Chondrocyte (in vitro differentiated cells): ENCODE measurements at regions not wholly inside any gene's neighbourhood (a gene's known extent, or its start where the extent isn't known, plus 50 kb on each side); places are given as distances from the start of the nearest gene placed in this dataset.

Experiments used
- DNase-seq: peaks from one replicate; pipeline ENCODE4 v3.0.0; 2021; ENCODE audit warnings: mixed read lengths, low spot score
- H3K27ac Mint-ChIP-seq: one replicate; pipeline ENCODE4 v1.8.0; 2021; ENCODE audit warnings: mild to moderate bottlenecking, moderate library complexity, mixed read lengths; ENCODE audit not compliant: unreplicated experiment
- H3K27me3 Mint-ChIP-seq: 2 replicates; pipeline ENCODE4 v1.8.0; 2021; ENCODE audit warnings: low read depth, mixed read lengths
- H3K36me3 Mint-ChIP-seq: 2 replicates; pipeline ENCODE4 v1.8.0; 2021; ENCODE audit warnings: low read depth, mixed read lengths
- H3K4me1 Mint-ChIP-seq: 2 replicates; pipeline ENCODE4 v1.8.0; 2021; ENCODE audit warnings: low read depth, mild to moderate bottlenecking, mixed read lengths
- H3K4me3 Mint-ChIP-seq: one replicate; pipeline ENCODE4 v1.8.0; 2021; ENCODE audit warnings: mild to moderate bottlenecking, moderate library complexity, mixed read lengths; ENCODE audit not compliant: unreplicated experiment
- H3K9me3 Mint-ChIP-seq: 2 replicates; pipeline ENCODE4 v1.8.0; 2021; ENCODE audit warnings: low read depth, mixed read lengths
- TF ChIP-seq, protein P1 (sequence below): fragments of 200-600 bp; sonication (generic); IDR thresholded peaks from 2 replicates; pipeline ENCODE4 v1.5.0; 2021; ENCODE audit warnings: antibody characterized with exemption, mild to moderate bottlenecking, moderate library complexity

DNA sequence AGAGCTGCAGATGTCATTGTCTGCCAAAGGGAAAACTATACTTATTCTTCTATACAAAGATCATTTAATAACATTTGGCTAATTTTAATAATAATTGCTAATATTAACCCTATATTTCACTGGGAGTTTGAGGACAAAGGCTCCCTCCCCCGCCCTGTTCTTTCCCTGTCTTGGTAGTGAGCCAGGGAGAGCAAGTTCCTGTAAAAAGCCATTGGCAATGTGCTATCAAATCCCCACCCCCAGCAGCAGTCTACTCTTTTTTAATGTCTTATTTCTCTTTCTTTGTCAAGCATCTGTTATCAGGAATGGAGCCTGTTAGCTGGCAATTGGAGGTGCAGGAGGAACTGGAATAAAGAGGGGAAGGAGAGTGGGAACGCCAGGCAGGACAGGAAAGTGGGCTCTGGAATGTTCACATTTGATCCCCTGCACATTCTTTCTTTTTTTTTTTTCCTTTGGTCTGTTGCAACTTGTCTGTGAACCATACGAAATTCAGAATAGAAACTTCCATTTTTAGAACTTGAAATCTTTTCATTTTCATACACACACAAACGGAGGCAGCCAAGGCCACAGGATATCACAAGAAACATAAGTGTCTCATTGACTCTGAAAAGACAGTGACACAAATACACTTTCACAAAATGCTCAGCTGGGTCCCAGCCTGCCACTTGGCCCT lies 664.8 kb upstream of the ZNF608 start:
- TF ChIP-seq, protein P1, sequence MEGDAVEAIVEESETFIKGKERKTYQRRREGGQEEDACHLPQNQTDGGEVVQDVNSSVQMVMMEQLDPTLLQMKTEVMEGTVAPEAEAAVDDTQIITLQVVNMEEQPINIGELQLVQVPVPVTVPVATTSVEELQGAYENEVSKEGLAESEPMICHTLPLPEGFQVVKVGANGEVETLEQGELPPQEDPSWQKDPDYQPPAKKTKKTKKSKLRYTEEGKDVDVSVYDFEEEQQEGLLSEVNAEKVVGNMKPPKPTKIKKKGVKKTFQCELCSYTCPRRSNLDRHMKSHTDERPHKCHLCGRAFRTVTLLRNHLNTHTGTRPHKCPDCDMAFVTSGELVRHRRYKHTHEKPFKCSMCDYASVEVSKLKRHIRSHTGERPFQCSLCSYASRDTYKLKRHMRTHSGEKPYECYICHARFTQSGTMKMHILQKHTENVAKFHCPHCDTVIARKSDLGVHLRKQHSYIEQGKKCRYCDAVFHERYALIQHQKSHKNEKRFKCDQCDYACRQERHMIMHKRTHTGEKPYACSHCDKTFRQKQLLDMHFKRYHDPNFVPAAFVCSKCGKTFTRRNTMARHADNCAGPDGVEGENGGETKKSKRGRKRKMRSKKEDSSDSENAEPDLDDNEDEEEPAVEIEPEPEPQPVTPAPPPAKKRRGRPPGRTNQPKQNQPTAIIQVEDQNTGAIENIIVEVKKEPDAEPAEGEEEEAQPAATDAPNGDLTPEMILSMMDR: no peak
- Mint-ChIP-seq H3K4me3 (peak overlapping the region; percentile 67), H3K9me3 (peaks cover 3% of the 10 kb centered on the region), H3K4me1 (peaks cover 60% of the 10 kb centered on the region), H3K27ac (peak overlapping the region; percentile 99), H3K36me3 (no peaks in the 10 kb centered on the region), H3K27me3 (no peaks in the 10 kb centered on the region)
- DNase-seq: no peak

DNA sequence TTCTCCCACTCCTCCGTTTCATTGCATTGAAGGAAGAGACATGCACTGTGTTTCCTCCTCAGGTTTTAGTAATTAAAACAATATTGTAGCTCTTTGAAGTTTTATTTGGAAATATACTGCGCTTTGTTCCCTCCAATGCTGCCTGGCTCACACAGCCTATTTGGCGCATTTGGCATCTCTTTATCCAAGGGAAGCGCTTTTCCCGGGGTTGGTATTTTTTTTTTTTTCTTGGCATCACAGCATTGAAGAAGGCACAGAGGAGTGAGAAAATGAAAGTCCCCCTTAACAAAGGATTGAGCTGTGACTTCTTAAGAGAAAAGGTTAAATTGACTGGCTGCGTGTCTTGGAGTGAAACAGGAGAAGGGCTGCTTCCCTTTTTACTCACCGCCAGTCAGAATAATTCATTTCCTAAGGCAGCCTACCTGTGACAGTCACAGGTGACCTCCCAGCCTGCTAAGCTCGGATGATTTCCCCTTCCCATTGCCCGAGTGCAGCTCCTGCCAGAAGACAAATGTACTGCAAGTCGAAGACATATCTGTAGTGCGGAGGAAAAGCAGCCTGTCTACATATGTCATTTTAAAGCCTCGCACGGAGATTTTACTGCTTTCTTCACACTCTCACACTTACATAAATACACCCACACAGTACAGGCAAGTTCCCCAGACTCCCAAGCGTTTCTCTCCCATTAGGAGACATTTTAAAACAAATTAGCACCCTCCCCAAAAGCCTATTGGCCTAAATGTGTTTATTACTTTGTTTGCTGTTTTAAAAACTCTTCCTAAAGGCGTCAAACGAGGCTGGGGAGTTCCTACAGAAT lies 665.5 kb upstream of the ZNF608 start:
- Mint-ChIP-seq H3K27me3 (no peaks in the 10 kb centered on the region), H3K36me3 (no peaks in the 10 kb centered on the region), H3K4me3 (peak overlapping the region; percentile 67), H3K9me3 (no peaks in the 10 kb centered on the region), H3K27ac (peak overlapping the region; percentile 99), H3K4me1 (peaks cover 60% of the 10 kb centered on the region)
- DNase-seq: no peak
- TF ChIP-seq, protein P1: no peak

DNA sequence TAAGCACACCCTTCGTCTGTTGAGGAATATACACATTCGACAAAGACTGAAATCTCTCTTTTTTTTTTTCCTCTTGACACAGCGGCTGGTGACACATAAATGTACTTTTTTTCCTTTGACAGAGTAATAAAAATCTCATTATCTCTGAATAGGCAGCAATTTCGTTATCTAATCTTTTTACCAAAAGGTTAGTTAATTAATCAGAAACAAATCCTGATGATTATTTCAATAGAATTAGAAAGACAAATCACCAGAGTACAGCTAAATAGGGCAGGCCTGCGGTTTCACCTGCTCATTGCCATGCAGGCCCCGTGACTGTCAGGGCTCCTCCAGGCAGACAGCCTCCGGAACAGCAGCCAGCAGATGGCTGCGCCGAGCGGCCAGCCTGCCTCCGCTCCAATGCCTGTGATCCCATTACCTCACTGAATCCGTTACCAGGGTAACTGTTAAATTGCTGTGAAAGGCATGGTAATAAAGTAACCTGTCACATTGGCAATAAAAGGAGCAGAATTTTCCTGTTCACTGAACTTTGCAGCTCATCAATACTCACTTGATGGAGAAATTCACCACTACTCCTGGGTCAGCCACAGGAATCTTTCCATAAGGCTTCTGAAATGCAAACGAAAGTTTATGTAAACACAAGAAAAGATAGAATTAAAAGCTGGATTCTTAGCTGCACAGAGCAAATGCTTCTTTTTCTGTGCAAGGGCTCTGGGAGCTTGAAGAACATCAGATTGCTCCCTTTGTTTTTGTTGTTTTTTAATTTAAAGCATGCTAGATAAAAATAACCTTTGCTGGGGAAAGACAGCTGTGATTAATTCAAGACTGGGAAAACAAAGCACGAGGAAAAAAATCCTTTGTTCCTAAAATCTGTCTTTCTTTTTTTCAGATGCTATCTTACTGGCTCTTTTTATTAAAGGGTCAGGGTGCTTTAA lies 666.4 kb upstream of the ZNF608 start:
- TF ChIP-seq, protein P1: peak; percentile 76
- Mint-ChIP-seq H3K9me3 (no peaks in the 10 kb centered on the region), H3K27me3 (no peaks in the 10 kb centered on the region), H3K27ac (peak overlapping the region; percentile 99), H3K36me3 (no peaks in the 10 kb centered on the region), H3K4me3 (peak overlapping the region; percentile 67), H3K4me1 (peaks cover 60% of the 10 kb centered on the region)
- peak; percentile 89 for DNase-seq

DNA sequence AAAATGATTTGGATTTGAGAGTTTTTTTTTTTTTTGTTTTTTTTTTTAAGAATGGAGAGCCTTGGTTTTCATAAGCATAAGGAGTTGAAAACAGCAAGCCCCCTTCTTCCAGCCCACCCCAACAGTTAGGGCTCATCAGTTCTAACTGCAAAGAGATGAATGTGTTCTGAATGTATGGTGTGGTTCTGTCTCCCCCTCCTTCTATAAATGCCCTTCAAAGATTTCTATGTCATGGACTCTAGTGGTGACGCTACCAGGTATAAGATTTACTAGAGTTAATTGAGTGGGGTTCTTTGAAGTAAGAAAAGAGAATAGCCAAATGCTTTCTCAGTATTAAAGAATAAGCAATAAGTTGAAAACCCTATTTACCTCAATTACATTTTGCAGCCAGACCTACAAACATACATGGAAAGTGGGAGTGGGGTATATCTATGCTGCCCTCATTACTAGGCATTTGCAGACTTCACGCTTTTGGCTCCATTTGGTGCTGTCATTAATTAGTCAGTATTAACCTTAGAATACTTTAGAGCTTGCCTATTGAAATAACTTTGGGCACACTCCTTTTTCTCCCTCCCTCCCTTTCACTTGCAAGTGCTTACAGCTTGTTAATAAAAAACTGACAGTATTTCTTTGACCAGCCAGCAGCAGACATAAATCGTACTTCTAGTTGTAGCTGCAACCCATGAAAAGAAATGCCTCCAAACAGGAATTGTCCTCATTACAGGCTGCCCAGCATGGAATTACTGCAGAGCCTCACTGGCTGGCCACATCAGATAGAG lies 667.2 kb upstream of the ZNF608 start:
- TF ChIP-seq, protein P1: no peak
- no peak overlapping the region for H3K4me3 Mint-ChIP-seq

More for the DNA sequence above, 667.2 kb upstream of the ZNF608 start:
- H3K27me3 Mint-ChIP-seq: no peaks in the 10 kb centered on the region
- peaks cover 54% of the 10 kb centered on the region for H3K4me1 Mint-ChIP-seq
- H3K27ac Mint-ChIP-seq: peak overlapping the region; percentile 99
- H3K36me3 Mint-ChIP-seq: no peaks in the 10 kb centered on the region
- H3K9me3 Mint-ChIP-seq: no peaks in the 10 kb centered on the region
- no peak for DNase-seq
